Ovary (tissue), 7 donors: ENCODE measurements at regions not wholly inside any gene's neighbourhood (a gene's known extent, or its start where the extent isn't known, plus 50 kb on each side); places are given as distances from the start of the nearest gene placed in this dataset.

Source experiments
- DNase-seq, 5 donors: peaks; one replicate each; pipeline ENCODE4 v3.0.0-alpha.2; 2019 to 2020
- H3K27ac ChIP-seq, 2 donors: fragments of 200-600 bp; one replicate each; pipeline versions ENCODE4 v1.5.1 to v1.8.0; 2019 to 2022
- H3K27me3 ChIP-seq: fragments of 200-600 bp; one replicate; pipeline ENCODE4 v1.8.0; 2022
- H3K36me3 ChIP-seq: fragments of 200-600 bp; sonication (generic); one replicate; pipeline ENCODE4 v1.5.1; 2019
- H3K4me1 ChIP-seq: one replicate; pipeline ENCODE4 v1.8.1; 2013; ENCODE audit warnings: mild to moderate bottlenecking, moderate library complexity; ENCODE audit not compliant: insufficient read depth
- H3K4me3 ChIP-seq: fragments of 200-600 bp; sonication (generic); one replicate; pipeline ENCODE4 v1.5.1; 2017
- H3K9me3 ChIP-seq, 2 donors: fragments of 200-600 bp in 1 of 2; sonication (generic) in 1 of 2; one replicate each; pipeline versions ENCODE4 v1.5.1 to v1.8.1; 2013 to 2019; ENCODE audit warnings: mild to moderate bottlenecking in 1 of 2, moderate library complexity in 1 of 2
- EP300 ChIP-seq: sonication (generic); formaldehyde crosslinking; IDR thresholded peaks from one replicate; pipeline ENCODE4 v1.6.1; 2017; ENCODE audit warnings: antibody characterized with exemption
- POLR2A ChIP-seq: fragments of 450-650 bp; IDR thresholded peaks from one replicate; pipeline ENCODE4 v1.6.1; 2017; ENCODE audit warnings: antibody characterized with exemption, mild to moderate bottlenecking, moderate library complexity
- WGBS, 3 donors: extraction: QIAGEN DNeasy Blood & Tissue Kit in 1 of 3; methylation state at CpG; one replicate each; pipeline versions ENCODE4 v1.1.5 to v1.1.7; 2013 to 2017; 5-methylcytosine and 5-hydroxymethylcytosine counted together
- intact Hi-C, 4 donors: fragments of 100-400 bp; cut with DNase I; formaldehyde crosslinking; loops; one replicate each; pipeline versions ENCODE4 v1.11.0 to v1.15.1; 2022 to 2023
- TF ChIP-seq, protein P1 (sequence below), 3 donors: fragments of 450-650 bp in 2 of 3; fragments of 200-600 bp in 1 of 3; IDR thresholded peaks; one replicate each; pipeline versions ENCODE4 v1.5.1 to v1.8.0; 2016 to 2022; ENCODE audit warnings: antibody characterized with exemption in 3 of 3, mild to moderate bottlenecking in 1 of 3
- donor health status: DM: no; HTN: no; CAD: no; lungs with moderate emphysema.
- donor health status: DM: no; HTN: no; CAD: no.
- donor health status: Bipolar disorder and iron deficiency.
- donor health status: DM: no; HTN: no; CAD: no.
- donor health status: DM: yes; HTN: yes; CAD: no.

- no peaks in the 10 kb centered on the region for H3K4me1 ChIP-seq
- no peak for TF ChIP-seq POLR2A
- TF ChIP-seq, protein P1, sequence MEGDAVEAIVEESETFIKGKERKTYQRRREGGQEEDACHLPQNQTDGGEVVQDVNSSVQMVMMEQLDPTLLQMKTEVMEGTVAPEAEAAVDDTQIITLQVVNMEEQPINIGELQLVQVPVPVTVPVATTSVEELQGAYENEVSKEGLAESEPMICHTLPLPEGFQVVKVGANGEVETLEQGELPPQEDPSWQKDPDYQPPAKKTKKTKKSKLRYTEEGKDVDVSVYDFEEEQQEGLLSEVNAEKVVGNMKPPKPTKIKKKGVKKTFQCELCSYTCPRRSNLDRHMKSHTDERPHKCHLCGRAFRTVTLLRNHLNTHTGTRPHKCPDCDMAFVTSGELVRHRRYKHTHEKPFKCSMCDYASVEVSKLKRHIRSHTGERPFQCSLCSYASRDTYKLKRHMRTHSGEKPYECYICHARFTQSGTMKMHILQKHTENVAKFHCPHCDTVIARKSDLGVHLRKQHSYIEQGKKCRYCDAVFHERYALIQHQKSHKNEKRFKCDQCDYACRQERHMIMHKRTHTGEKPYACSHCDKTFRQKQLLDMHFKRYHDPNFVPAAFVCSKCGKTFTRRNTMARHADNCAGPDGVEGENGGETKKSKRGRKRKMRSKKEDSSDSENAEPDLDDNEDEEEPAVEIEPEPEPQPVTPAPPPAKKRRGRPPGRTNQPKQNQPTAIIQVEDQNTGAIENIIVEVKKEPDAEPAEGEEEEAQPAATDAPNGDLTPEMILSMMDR (IDR thresholded peaks at IDR 0.05) = no peak
- no peaks in the 10 kb centered on the region for H3K36me3 ChIP-seq
- H3K4me3 ChIP-seq = no peak overlapping the region
- no peaks in the 10 kb centered on the region for H3K27me3 ChIP-seq
- 71 to 84% (median 79%) methylated on average over 1 of the region's 1 CpG for WGBS, 3 donors
- H3K9me3 ChIP-seq = no peaks in the 10 kb centered on the region
- intact Hi-C loops = no loop called here
- H3K27ac ChIP-seq = no peak overlapping the region
- no peak for DNase-seq
These were observed 571.4 kb upstream of the IGFBP3 start for GRCh38 chr7:46492466-46492865.

DNA sequence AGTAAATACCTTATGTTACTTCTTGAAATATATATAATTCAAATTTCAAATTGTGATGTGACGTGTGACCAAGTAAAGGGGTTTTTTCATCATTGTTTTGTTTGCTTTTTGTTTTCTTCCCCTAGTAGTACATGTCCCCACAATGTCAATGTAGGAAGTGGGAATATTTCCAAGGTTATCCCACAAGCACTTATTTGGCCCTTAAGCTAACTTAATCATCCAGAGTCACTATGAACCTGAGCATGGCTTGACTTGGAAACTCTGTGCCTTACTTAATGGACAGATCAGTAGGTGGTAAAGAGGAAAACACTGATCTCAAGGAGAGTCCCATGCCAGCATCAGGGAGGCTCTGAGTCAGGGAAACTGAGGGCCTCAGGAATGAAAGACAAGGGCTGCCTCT, 569.3 kb upstream of the IGFBP3 start:
- no peak overlapping the region for H3K4me3 ChIP-seq
- WGBS, 3 donors = 95 to 100% (median 99%) methylated on average over 1 of the region's 1 CpG
- H3K27me3 ChIP-seq = no peaks in the 10 kb centered on the region
- no peak overlapping the region for H3K27ac ChIP-seq
- H3K36me3 ChIP-seq = no peaks in the 10 kb centered on the region
- H3K4me1 ChIP-seq = no peaks in the 10 kb centered on the region
- intact Hi-C loops = no loop called here
- no peak for TF ChIP-seq POLR2A
- TF ChIP-seq, protein P1 (IDR thresholded peaks at IDR 0.05) = no peak
- no peak for TF ChIP-seq EP300
- DNase-seq = no peak
- no peaks in the 10 kb centered on the region for H3K9me3 ChIP-seq

- Histone ChIP-seq H3K4me1 (no peaks in the 10 kb centered on the region), H3K27ac (no peak overlapping the region), H3K4me3 (no peak overlapping the region), H3K9me3 (no peaks in the 10 kb centered on the region), H3K27me3 (no peaks in the 10 kb centered on the region), H3K36me3 (no peaks in the 10 kb centered on the region)
- TF ChIP-seq EP300 = no peak
- TF ChIP-seq POLR2A = no peak
- TF ChIP-seq, protein P1 (IDR thresholded peaks at IDR 0.05) = no peak
- intact Hi-C loops = no loop called here
- no peak for DNase-seq
These were observed 568.0 kb upstream of the IGFBP3 start for GRCh38 chr7:46489106-46489505.

DNA sequence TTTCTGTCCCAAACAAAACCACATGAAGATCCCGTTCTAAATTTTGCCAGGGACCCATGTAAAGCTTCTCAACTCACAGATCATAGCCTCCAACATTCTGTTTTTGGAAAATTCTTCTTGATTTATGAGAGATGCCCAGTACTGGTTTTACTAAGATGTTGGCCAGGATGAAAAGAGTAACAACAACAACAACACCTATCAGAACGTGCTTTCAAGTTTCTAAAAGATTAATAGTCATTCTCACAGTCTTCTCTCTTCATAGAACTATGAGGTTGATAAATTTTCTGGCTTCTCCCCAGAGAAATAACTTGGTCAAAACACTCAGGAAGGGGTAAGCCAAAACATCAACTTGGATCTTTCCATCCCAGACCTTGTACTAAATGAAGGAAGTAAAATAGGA, 567.5 kb upstream of the IGFBP3 start:
- Histone ChIP-seq H3K9me3 (no peaks in the 10 kb centered on the region), H3K4me1 (no peaks in the 10 kb centered on the region), H3K36me3 (no peaks in the 10 kb centered on the region), H3K27ac (no peak overlapping the region), H3K4me3 (no peak overlapping the region), H3K27me3 (no peaks in the 10 kb centered on the region)
- no peak for DNase-seq
- intact Hi-C loops = no loop called here
- TF ChIP-seq EP300 = no peak
- TF ChIP-seq, protein P1 (IDR thresholded peaks at IDR 0.05) = no peak
- TF ChIP-seq POLR2A = no peak
- WGBS, 3 donors = 5 to 7% (median 6%) methylated on average over 2 of the region's 2 CpGs
